Putamen (tissue), 1 donor: ENCODE measurements at regions not wholly inside any gene's neighbourhood (a gene's known extent, or its start where the extent isn't known, plus 50 kb on each side); places are given as distances from the start of the nearest gene placed in this dataset.
"Not testable (repeated sequence)": the region's sequence is repeated elsewhere in the genome, so short reads cannot be mapped to it uniquely, and the experiment has no call there.

Experiments
- DNase-seq: peaks from one replicate; pipeline ENCODE4 v3.0.0-alpha.2; 2016; ENCODE audit warnings: low spot score

DNA sequence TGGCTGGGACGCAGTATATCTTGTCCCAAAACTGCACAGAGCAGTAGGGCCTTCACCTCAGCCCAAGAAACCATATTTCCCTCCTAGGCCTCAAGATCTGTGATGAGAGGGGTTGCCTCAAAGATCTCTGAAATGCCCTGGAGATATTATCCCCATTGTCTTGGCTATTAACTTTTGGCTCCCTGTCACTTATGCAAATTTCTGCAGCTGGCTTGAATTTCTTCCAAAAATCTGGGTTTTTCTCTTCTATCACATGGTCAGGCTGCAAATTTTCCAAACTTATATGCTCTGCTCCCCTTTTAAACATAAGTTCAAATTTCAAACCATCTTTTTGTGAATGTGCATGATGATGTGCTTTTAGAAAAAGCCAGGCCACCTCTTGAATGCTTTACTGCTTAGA lies 809.2 kb upstream of the CDH18 start:
- not testable (repeated sequence) for DNase-seq

DNA sequence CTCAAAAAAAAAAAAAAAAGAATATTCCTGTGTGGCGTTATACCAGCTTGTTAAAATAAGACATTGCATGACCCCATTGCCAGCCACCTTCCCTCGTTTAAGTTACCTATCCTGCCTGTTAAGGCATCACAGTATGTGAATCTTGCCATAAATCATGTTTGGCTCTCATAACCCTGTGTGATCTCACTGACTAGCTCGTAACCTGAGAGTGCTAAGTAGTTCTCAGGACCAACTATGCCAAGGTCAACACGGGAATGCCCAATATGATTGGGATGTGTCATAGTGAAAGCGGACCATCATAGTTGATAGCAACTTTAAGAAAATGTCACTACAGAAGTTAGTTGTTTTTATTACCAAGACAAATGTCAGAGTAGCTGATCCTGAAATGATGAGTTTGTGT lies 796.8 kb upstream of the CDH18 start:
- not testable (repeated sequence) for DNase-seq

DNA sequence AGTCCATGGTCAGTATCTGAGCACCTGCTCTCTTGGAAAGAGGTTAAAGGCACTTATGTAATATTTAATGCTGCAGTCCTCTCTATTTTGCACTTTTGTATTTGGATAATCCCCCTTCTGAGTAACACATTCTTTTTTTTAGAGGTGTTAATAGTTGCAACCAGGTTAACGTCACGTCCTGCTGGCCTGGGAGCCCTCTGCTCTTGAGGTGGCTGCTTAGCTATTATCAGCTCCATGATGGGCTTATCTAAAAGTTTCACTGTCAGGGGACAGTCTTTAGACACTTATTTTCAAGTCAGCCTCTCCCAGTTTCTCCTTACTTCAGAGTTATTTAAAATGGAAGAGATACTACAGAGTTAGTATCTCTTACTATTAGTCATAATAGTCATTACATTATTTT lies 795.5 kb upstream of the CDH18 start:
- not testable (repeated sequence) for DNase-seq

DNA sequence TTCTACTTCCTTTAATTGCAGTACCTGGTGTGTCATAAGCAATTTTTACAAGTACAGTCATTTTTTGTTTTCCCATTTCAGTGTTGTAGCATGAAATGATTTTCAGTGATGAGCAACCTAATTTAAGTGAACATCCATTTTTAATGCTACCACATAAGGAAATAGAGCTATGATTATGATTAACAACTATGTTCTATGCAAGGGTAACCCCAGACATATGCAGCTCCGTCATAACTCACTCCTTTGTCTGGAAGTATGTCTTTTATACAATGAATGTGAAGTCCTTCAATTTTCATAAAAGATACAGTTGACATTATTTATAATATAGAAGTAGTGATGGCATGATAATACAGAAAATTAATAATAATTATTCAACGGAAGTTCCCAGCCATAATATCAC lies 783.3 kb upstream of the CDH18 start:
- DNase-seq = not testable (repeated sequence)

DNA sequence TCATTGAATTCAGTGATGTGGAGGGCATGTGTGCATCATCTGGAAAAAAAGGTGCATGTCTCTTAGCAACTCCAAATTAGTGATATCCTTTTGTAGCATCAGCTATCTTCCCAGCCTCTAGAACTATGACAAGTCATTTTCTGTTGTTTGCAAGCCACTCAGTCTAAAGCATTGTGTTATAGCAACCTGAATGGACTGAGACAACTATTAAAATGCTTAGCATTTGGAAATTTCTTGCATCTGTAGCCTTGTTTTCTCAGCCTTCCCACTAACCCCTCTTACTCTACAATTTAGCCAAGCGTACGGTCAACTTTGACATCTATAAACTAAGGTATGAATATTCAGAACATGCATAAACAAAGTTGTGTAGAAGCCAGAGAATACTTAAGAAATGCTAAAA lies 777.1 kb upstream of the CDH18 start:
- not testable (repeated sequence) for DNase-seq

DNA sequence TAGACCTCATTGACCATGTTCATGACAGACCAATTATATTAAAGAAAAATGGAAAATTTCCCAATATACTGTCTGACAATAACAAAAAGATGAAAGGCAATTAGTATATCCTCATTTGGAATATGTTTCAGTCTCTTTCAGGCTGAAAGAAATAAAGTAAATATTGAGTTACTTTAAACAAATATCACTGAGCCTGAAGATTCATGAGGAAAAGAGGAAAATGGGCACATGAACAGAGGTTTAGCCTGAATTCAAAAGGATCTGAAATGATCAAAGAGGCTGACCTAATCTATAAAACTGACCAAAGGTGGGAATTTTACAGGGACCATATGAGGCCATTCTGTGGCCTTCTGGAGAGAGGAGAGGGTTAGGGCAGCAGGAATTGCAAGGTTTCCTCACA lies 771.5 kb upstream of the CDH18 start:
- DNase-seq = not testable (repeated sequence)

DNA sequence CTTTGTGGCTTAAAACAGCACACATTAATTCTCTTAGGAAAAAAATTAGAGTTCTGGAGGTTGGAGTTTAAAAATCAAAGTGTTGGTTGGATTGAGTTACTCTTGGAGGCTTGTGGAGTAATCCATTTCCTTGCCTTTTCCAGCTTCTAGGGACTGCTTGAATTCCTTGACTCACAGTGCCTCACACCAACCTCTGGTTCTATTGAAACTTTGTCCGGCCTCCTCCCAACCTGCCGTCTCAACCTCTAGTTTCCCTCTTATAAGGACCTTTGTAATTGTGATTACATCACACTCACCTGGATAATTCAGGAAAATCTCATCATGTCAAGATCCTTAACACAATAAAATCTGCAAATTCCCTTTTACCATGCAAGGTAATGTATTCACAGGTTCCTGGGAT lies 764.2 kb upstream of the CDH18 start:
- not testable (repeated sequence) for DNase-seq

DNA sequence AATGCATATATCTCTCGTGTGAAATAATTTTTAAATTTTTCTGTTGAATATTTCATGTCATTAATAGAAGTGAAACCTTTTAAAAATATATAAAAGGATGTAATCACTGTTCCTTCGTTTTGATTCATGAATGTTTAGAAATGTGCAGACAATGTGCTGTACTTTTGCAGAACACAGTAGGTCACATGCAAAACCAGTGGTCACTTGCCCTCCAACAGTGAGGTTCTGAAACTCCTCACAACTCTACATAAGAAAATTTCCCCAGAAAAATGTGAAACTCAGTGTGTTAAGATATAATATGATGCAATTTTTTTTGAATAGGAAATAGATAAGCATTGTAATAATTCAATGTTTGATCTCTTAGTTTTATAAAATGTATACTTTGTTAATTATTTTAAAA lies 747.7 kb upstream of the CDH18 start:
- not testable (repeated sequence) for DNase-seq

DNA sequence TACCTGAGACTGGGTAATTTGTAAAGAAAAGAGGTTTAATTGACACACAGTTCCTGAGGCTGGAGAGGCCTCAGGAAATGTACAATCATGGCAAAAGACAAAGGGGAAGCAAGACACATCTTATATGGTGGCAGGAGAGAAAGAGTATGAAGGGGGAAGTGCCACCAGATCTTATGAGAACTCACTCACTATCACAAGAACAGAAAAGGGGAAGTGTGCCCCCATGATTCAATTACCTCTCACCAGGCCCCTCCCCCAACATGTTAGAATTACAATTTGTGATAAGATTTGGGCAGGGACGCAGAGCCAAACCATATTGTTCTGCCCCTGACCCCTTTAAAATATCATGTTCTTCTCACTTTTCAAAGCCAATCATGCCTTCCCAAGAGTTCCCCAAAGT lies 744.2 kb upstream of the CDH18 start:
- DNase-seq = not testable (repeated sequence)

DNA sequence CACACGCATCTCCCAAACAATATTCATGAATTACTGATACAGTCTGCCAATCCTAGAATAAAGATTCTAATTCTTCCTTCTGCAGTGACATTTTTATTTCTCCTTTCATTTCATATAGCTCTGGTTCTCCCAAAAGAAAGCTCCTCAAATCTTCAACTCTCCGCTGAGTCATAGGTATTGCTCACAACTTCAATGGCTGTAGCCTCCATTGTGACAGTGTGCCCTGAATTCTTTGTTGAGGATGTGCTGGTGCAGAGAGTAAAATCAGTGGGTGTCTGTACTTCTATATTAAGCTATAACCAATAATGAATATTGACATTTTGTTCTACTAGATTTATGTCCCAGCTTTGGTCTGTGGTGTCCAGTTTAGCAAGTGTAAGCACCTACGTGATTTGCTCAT lies 733.3 kb upstream of the CDH18 start:
- DNase-seq = not testable (repeated sequence)

DNA sequence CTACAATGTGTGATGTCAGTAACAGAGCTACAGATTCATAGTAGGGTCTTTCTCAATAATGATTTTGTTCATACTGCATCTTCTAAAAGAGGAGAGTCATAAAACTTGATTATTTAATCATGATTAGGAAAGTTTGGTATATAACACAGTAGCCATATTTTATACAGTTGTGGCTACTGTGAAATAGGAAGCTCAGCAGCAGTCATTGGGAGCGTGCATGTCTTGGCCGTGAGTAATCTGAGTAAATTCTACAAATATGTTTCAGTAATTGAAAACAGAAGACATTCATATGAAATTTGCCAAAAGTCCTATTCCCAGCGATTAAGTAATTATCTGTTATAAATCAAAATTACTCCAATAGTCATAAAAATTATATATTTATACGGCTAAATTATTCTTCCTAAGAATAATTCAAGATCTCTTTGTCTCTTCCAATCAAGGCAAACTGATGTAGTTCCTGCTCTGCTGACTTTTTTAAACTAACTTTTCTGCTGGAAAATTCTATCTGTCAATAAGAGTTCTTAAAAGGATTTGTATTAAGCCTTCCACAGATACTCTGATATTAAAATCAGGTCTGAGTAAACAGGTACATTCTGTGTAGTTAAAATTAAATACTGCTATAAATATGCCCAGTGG lies 723.6 kb upstream of the CDH18 start:
- DNase-seq = not testable (repeated sequence)

DNA sequence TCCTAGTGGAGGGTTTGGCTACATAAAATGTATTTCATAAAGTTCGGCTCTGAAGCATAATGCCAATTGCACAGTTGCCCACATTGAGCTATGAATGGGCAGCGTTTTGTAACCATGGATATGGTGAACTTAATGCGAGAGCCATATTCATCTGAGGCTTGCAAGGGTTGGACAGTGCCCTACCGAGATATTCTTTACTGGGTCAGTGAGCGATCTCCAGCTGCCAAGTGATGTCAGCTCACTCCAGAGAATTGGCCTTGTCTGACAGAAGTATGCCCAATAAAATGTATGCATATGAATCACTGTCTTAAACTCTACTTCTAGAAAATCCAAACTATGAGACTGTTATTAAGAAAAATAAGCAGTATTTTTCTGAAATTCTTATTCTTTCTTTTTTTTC lies 719.6 kb upstream of the CDH18 start:
- DNase-seq = not testable (repeated sequence)

DNA sequence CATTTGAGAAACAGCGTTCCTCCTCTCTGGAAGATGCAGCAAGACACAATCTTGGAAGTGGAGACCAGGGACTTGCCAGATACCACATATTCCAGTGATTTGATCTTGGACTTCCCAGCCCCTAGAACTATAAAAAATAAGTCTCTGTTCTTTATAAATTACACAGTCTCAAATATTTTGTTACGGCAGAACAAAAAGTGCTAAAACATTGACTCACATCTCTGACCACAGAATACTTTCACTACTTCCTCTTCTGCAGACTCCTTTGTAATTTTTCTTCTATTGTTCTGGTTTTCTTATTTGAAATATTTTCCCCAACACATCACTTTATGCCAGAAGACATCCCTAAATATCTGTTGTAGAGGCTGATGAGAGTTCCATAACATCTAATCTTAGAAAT lies 706.1 kb upstream of the CDH18 start:
- DNase-seq = no peak

DNA sequence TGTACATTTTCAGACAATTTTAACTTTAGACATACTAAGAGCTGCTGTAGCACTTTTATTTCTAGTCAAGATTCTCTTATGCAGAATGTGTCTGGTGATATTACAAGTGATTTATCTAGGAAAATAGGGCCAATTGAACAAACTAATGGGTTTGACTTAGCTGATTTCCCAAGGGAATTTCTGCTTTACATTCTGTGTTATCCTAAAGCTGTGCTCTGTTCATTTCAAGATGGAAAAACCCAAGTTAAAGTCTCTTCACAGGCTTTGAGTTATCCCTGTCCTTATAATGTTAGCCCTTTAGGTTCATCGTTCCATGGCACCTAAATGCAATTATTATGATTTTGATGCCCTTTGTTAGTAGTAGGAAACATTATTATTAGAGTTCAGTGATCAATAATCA lies 704.9 kb upstream of the CDH18 start:
- DNase-seq = no peak

DNA sequence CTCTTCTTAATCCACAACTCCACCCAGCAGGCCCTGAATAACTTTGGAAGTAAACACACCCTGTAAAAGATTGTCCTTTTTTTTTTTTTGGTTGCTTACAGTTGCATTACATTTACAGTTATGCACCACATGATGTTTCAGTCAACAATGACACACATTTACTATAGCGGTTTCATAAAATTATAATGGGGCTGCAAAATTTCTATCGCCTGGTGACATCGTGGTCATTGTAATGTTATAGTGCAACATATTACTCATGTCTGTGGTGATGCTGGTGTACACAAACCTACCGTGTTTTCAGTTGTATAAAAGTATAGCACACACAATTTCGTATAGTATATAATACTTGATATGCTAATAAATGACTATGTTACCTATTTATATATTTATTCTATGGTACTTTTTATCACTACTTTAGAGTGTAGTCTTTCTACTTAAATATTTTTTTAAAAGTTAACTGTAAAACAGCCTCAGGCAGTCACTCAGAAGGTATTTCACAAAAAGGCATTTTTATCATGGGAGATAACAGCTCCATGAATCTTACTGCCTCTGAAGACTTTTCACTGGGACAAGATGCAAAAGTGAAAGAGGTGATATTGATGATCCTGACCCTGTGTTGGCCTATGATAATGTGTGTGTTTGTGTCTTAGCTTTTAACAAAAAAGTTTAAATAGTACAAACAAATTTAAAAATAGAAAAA lies 695.4 kb upstream of the CDH18 start:
- DNase-seq = no peak

DNA sequence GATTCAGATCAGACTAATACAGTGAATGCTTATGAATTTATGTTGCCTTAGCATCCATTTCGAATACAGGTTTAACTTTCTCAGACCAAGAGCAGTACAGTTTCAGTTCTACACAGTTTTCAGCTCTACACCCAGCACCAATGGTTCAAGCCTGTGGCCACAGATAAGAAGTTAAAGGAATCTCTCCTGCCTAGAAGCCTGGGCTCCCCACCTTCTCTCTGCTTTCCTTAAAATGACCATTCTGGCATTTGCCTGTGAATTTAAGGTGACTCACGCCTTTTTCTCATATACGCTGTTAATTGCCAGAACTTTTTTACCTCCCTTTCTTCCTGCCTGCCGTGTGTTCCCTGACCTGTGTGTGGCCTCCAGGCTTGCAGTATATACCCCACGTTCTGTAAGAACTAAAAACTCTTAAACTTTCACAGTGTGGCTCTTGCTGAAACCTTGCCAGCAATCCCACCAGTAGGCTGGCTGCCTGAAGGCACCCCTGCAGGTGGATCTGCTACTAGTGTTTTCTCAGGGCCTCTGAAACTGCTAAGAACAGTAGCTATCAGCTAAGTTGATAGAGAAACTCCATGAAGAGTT lies 692.8 kb upstream of the CDH18 start:
- no peak for DNase-seq

DNA sequence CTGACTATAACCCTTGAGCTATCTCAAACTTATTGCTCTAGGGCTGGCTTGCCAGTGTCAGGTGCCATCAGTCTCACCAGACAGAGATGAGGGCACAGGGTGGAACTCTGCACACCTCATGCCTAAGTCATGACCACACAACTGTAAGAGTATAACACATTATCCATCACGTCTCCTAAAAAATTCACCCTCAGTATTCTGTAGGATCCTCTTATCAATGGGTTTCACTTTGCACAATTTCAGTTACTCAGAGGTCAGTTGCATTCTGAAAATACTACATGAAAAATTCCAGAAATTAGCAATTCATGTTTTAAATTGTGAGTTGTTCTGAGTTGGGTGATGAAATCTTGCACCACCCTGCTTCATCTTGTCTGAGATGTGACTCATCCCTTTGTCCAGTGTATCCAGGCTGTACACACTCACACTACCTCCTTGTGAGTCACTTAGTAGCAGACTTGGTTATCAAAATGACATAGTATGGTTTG lies 690.9 kb upstream of the CDH18 start:
- DNase-seq = no peak

DNA sequence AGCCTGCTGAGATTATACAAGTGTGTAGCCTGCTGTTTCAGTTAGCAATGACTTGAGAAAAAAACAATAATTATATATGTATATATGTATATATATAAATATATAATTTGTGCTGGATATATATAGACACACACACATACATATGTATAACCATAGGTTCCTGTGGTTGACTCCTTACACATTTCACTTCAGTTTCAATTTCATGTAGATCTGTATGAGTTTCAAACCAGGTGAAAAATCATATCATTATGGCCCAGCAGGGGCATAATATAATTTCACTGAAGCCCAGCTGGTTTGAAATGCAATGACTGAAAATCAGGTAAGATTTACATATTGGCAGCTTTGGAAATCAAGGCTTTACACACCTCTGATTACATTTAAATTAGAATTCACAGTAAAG lies 690.4 kb upstream of the CDH18 start:
- DNase-seq = no peak

DNA sequence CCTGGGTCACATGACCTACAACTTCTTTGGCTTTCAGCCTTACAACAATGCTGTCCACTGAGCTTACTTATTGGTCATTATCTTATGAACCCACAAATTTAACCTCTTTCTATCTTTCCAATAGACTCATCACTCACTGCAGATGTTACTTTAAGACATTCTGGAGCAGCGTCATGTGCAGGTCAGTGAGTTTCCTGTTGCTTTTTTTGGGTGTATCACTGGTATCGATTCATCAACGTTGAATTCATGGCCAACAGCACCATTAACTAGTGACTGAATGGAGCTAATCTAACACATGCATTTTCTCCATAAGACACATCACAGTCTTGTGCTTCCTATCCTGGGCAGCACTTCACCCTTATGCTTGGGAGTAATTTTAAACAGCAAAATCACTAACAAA lies 672.6 kb upstream of the CDH18 start:
- no peak for DNase-seq

DNA sequence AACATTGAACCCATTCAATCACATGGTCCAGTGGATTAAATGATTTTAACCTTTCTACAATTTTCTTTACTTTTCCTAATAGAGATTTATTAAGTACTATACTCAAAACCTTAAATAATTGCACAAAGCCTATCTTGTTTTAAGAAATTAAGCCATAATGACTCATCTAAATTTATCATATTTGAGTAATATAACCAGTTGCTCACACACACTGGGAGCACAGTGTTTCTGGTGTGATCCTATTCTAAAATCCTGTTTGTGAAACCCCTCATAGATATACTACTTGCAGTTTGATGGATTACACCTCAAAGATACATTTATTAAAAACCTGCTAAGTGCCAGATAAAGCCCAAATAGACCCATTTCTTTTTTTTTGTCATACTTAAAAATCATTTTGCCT lies 668.3 kb upstream of the CDH18 start:
- no peak for DNase-seq

DNA sequence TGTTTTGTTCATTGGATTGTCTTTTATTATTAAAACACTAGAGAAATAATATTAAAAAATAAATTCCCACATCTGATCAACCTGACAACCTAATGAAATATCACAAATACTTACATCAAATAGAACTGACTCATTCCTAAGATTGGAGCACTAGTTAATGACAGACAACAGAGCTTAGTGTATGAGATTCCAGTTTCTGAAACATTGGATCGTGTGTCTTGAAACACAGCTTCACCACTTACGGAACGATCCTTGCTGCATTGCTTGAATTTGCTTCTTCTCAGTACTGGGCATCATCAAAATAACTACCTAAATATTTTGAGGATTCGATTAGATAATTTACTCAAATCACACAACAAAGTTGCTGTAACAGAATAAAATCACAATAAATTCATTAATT lies 667.2 kb upstream of the CDH18 start:
- DNase-seq = no peak

DNA sequence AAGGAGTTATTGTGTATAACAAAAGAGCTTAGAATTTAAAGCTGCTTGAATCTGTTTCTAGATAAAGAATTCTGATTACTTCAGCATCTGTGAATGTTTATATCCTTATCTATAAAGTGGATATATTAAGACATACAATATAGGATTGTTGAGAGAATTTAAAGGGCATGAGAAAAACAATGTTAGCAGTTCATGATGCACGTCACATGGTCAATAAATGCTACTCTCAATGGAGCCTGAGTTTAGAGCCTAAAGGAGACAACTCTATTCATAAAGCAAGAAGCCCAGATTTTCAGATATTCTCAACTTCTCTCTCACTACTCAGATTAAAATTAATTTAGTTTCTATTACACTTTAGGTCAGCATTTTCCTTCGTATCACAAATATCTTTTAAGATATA lies 666.7 kb upstream of the CDH18 start:
- no peak for DNase-seq

DNA sequence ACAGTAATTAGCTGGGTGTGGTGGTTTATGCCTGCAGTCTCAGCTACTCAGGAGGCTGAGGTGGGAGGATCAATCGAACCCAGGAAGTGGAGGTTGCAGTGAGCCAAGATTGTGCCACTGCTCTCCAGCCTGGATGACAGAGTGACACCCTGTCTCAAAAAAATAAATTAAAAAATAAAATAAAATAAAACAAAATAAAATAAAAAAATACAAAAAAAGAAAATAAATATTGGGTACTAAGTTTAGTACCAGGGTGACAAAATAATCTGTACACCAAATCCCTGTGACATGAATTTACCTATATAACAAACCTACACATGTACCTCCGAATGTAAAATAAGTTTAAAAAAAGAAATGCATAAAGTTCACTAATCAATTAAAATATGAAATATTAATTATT lies 666.0 kb upstream of the CDH18 start:
- DNase-seq = no peak
